ENCODE measurements at regions not wholly inside any gene's neighbourhood (a gene's known extent, or its start where the extent isn't known, plus 50 kb on each side); places are given as distances from the start of the nearest gene placed in this dataset.

- Histone ChIP-seq H3K9me3 (no peaks in the 10 kb centered on the region), H3K4me1 (no peaks in the 10 kb centered on the region), H3K36me3 (no peaks in the 10 kb centered on the region), H3K27me3 (ENCODE audit: low read depth) (no peaks in the 10 kb centered on the region), H3K4me3 (no peak overlapping the region), H3K27ac (no peak overlapping the region)
- DNase-seq = no peak
- TF ChIP-seq, protein P1, sequence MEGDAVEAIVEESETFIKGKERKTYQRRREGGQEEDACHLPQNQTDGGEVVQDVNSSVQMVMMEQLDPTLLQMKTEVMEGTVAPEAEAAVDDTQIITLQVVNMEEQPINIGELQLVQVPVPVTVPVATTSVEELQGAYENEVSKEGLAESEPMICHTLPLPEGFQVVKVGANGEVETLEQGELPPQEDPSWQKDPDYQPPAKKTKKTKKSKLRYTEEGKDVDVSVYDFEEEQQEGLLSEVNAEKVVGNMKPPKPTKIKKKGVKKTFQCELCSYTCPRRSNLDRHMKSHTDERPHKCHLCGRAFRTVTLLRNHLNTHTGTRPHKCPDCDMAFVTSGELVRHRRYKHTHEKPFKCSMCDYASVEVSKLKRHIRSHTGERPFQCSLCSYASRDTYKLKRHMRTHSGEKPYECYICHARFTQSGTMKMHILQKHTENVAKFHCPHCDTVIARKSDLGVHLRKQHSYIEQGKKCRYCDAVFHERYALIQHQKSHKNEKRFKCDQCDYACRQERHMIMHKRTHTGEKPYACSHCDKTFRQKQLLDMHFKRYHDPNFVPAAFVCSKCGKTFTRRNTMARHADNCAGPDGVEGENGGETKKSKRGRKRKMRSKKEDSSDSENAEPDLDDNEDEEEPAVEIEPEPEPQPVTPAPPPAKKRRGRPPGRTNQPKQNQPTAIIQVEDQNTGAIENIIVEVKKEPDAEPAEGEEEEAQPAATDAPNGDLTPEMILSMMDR (IDR thresholded peaks at IDR 0.05) = no peak
- ATAC-seq = no peak
- intact Hi-C loops (cut with DNase I) = no loop called here
These were observed 522.9 kb upstream of the NR3C2 start for GRCh38 chr4:148965080-148965479.

- TF ChIP-seq, protein P1 (IDR thresholded peaks at IDR 0.05) = no peak
These were observed 522.2 kb upstream of the NR3C2 start for GRCh38 chr4:148964456-148964855.

GRCh38 chr4:148962539-148963290, 520.5 kb upstream of the NR3C2 start:
- no peak for ATAC-seq
- intact Hi-C loops (cut with DNase I) = no loop called here

More at GRCh38 chr4:148964456-148964855, 522.2 kb upstream of the NR3C2 start:
- DNase-seq (no peak), ATAC-seq (no peak)
- Histone ChIP-seq H3K36me3 (no peaks in the 10 kb centered on the region), H3K4me1 (no peaks in the 10 kb centered on the region), H3K27me3 (ENCODE audit: low read depth) (no peaks in the 10 kb centered on the region), H3K9me3 (no peaks in the 10 kb centered on the region), H3K27ac (no peak overlapping the region), H3K4me3 (no peak overlapping the region)
- intact Hi-C loops (cut with DNase I) = no loop called here

GRCh38 chr4:148961526-148961925, 519.3 kb upstream of the NR3C2 start:
- DNase-seq (no peak), ATAC-seq (no peak)
- Histone ChIP-seq H3K4me1 (no peaks in the 10 kb centered on the region), H3K9me3 (no peaks in the 10 kb centered on the region), H3K36me3 (no peaks in the 10 kb centered on the region), H3K27ac (no peak overlapping the region), H3K4me3 (no peak overlapping the region), H3K27me3 (ENCODE audit: low read depth) (no peaks in the 10 kb centered on the region)
- intact Hi-C loops (cut with DNase I) = no loop called here
- TF ChIP-seq, protein P1 (IDR thresholded peaks at IDR 0.05) = no peak

More at GRCh38 chr4:148962539-148963290, 520.5 kb upstream of the NR3C2 start:
- no peaks in the 10 kb centered on the region for H3K4me1 ChIP-seq
- H3K27ac ChIP-seq = no peak overlapping the region
- H3K4me3 ChIP-seq = no peak overlapping the region
- TF ChIP-seq, protein P1 (IDR thresholded peaks at IDR 0.05) = no peak
- no peaks in the 10 kb centered on the region for H3K36me3 ChIP-seq
- no peak for DNase-seq
- no peaks in the 10 kb centered on the region for H3K27me3 ChIP-seq (ENCODE audit: low read depth)
- no peaks in the 10 kb centered on the region for H3K9me3 ChIP-seq

DNA sequence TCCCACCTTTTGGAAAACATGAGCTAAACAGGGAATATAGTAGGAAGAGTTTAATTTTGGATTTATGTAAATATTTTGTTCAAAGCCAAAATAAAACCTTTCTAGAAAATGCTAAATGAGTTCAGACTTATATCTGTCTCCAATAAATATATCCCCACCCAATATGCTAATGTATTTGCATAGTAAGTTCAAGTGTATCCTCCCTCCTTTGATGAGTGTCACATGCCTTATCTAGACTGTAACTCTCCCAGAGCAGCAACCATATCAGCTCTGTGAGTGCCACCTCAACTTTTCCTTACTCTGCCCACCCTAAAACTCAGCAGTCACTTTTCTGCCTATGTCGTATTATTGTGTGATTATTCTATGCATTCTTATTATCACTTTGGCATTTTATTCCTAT, 516.1 kb upstream of the NR3C2 start:
- Histone ChIP-seq H3K4me1 (no peaks in the 10 kb centered on the region), H3K4me3 (no peak overlapping the region), H3K27me3 (ENCODE audit: low read depth) (no peaks in the 10 kb centered on the region), H3K9me3 (no peaks in the 10 kb centered on the region), H3K36me3 (no peaks in the 10 kb centered on the region), H3K27ac (no peak overlapping the region)
- ATAC-seq = no peak
- TF ChIP-seq, protein P1 (IDR thresholded peaks at IDR 0.05) = no peak
- intact Hi-C loops (cut with DNase I) = no loop called here
- DNase-seq = no peak
